ENCODE measurements at regions not wholly inside any gene's neighbourhood (a gene's known extent, or its start where the extent isn't known, plus 50 kb on each side); places are given as distances from the start of the nearest gene placed in this dataset.

DNA sequence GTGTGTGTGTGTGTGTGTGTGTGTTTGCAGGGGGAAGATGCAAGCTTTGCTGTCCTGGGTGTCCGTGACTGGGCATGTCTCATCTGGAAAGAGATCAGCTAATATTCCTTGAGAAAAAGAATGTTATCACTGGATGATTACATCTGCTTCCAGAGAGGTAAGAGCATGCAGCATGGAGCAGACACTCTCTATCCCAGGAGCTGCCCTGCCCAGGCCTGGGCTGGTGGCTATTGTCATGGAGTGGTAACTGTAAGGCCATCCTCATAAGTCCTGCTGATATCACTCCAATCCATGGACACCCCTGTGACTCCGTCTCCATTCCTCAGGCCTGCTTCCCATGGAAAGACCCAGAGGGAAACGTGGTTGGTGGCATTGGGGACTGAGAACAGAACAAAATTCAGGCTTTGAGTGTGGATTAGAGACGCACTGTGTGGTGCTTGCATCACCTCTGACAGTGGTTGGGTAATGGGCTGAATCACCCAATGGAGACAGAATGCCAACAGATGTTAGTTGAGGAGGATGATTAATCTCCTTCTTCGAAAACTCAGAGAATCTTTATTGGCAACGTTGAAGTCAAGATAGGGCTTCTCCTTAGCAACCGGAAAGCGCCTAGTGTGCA, 52.0 kb upstream of the KCNIP1 start:
- peak; percentile 77 for DNase-seq (ENCODE audit: low read depth)

DNA sequence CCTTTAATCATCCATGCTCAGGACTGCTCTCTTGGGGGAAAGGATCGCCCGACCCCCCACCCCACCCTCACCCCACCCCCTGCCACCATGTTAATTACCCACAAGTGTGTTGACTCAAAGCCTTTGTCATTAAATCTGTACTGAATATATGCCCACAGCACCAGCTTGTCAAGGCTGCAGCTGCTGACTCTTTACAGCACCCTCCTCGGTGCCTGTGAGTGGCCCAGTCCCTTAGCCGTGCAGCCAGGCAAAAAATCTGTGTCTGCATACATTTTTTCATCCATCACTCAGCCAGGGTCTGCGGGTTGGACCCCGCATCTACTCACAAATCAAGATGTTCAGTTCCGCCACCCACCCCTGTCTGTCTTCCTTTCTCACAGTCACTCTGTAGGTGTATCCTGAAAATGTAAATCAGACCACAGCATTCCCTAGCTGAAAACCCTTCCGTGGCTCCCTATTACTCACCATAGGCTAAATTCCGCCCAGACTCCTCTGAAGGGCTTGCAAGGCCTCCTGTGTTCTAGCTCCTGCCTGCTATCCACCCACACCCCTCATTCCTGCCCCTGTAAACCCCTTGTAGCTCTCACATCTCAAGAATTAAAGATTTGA, 53.7 kb upstream of the KCNIP1 start:
- no peak for DNase-seq (ENCODE audit: low read depth)

DNA sequence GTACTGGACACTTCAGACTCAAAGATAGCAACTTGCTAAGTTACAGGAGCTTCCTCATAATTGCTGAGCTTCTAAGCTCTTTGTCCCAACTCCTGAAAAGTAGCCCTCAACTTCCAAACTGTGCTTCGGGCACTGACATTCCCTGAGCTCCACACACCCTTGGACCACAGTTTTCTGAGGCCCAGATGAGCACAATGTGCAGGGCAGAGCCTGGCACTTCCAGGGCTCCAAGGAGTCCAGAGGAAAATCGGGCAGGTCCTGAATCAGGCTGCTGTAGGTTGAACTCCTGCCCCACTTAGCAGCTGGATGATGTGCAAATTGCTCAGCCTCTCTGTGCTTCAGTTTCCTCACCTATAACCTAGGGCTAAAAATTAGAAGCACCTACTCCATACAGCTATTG, 54.6 kb upstream of the KCNIP1 start:
- DNase-seq (ENCODE audit: low read depth): no peak

DNA sequence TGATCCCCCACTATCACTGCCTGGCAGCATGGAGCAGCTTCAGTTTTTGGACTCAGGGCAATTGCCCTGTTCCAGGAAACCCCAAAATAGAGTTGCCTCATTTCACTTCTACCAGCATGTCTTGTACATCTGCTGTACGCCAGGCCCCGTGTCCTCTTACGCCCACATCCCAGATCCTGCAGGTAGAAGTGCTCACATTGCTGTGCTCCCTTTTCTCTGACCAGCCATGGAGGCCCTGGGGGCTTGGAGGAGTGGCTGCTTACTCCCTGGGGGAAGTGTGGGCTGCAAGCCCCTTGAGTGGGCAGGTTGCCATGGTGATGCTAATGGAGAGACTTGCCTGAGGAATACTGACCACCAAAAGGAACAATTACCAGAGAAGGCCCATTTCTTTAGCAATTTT, 55.6 kb upstream of the KCNIP1 start:
- no peak for DNase-seq (ENCODE audit: low read depth)

DNA sequence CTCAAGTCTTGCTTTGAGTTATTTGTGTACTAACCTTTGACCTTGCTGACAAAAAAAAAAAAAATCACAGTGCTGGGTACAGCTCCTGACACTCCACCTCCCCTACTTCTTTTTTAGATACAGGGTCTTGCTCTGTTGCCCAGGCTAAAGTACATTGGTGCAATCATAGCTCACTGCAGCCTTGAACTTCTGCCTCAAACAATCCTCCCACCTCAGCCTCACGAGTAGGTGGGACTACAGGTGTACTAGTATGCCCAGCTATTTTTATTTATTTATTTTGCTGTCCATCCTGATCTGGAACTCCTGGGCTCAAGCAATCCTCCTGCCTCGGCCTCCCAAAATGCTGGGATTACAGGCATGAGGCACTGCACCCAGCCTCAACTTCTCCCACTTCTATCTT, 57.2 kb upstream of the KCNMB1 start:
- DNase-seq (ENCODE audit: low read depth): no peak

DNA sequence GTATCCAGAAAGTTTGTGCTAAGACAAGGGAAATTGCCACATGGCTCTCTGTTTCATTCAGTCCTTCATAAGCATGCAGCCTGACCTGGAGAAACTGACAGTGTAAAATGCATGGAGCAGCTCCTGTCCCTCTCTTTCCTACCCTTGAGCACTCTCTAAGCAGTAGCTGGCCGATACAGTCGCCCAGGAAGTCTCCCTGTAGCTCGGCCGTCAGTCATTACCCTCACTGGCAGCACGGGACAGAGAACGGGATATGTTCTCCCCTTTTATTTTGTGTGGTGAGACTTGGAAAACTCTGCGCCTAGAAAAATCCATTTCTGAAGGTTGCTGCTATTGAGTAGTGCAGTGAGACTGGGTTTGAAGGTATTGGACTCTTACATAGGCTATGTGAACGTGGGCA, 56.8 kb upstream of the KCNMB1 start:
- no peak for DNase-seq (ENCODE audit: low read depth)

DNA sequence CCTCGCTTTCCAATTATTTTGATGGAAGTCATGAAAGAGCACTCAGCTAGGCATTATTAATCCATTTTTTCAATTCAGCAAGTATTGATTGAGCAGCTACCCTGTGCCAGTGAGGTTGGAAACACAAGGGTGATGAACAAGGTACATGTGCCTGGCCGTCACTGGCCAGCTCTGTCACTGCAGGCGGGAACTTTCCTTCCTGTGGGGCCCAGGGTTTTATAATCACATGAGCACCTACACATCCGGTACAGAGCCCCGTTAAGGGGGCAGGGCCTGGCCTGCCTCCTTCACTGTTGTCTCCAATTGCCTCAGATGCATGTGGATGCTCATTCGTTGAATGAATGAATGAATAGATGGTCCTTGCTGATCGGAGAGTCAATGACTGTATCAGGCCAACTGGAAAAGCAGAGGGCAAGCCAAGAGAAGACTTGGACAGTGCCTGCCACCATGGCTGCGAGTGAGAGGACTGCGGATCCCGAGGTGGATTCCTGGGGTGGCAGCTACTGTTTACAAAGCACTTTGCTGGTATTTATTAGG, 55.9 kb upstream of the KCNMB1 start:
- no peak for DNase-seq (ENCODE audit: low read depth)

DNA sequence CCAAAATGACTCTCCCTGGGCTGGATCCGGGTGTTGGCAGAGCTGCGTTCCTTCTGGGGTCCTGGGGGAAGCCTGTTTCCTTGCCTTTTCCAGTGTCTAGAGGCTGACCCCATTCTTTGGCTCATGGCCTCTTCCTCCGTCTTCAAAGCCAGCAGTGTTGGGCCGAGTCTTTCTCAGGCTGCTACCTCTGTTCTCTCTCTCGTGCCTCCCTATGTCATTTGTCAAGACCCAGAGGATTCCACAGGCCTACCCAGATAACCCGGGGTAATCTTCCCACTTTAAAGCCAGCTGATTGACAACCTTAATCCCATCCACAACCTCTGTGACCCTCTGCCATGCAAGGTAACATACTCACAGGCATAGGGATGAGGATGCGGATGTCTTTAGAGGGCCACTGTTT, 55.0 kb upstream of the KCNMB1 start:
- no peak for DNase-seq (ENCODE audit: low read depth)

DNA sequence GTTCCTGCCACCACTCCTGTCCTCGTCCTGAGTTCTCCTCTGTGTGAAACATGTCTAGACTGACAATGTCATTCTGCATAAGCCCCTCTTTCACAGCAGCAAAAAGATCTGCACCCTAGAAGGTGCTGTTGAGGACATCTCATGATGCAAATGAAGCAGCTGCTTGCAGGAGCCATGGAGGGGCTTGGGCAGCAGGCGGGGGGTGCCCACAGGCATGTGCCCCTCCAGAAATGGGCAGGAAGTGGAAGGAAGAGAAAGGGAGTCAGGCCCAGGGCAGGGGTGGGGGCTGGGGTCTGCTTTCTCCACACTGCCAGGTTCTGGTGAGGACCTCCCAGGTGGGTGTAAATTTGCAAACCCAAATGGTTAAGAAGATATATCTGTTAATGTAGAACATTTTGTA, 54.5 kb upstream of the KCNMB1 start:
- no peak for DNase-seq (ENCODE audit: low read depth)

DNA sequence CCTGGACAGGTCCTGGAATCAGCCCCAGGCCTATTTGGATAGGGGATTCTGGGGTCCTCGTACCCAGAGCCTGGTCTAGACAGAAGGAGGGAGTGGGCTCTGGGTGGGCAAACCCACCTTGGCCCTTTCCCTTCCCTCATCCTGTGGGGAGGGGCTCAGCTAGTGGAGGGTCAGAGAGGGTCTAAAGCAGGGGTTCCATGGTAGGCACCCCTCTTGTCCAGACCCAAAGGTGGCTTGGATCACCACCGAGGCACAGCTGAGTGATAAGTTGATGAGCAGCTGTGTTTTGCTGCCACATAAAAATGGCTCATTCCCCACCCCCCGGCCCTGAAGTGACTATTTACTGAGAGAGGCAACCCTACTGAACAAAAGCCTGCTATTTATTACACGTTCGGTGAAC, 53.8 kb upstream of the KCNMB1 start:
- DNase-seq (ENCODE audit: low read depth): no peak

DNA sequence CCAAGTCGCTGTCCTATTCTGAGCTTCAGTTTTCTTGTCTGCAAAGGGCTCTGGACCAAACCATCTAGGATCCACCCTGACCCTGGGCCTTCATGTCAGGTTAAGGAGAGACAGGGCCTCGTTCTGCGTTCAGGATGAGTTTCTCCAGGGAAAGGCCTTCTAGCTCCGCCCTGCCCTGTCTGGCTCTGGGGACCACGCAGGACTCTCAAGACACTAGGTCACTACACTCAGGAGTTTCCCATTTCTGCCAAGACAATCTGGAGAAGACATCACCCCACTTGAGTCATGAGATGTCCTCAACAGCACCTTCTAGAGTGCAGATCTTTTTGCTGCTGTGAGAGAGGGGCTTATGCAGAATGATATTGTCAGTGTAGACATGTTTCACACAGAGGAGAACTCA, 53.2 kb upstream of the KCNMB1 start:
- DNase-seq (ENCODE audit: low read depth): no peak

DNA sequence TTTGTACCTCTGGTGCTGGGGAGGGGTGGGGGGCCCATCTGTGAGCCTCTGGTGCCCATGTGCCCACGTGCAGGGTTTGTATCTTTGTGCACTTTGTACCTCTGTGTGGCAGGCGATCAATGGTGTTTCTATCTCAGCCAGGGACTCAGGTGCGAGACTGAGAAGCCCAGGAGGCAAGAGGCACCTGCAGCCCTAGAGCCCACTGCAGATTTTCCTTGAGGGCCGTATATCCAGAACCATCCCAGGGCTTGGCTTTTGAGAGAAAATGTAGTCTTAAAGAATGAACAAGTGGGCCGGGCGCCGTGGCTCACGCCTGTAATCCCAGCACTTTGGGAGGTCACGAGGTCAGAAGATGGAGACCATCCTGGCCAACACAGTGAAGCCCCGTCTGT, 52.2 kb upstream of the KCNMB1 start:
- DNase-seq (ENCODE audit: low read depth): no peak

DNA sequence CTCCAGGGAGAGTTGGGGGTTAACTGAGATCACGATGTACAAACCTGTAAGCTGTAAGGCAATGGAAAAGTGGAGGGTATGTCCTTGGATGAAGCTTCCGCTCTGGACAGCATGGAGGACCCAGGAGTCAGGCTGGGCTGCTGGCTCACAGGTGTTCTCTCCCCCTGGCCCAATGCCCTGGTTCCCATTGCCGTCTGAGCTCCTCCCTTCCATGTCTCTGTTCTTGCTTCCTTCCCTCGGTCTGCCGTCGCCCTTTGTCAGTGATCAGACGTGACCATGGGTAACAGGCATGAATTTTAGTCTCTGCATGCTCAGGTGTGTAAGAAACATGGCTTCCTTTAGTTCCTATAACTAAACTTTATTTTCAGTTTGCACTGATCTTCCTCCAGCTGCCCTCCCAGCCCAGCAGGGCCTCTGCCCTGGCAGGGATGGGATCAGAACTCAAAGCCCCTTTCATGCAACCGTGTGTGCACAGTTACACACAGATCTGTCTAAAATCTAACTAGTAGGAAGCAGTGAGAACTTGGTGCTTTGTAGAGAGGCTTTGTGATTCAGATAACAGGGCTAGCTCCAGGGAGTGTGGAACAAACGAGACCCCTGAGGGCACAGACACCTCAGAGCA, 51.7 kb upstream of the KCNMB1 start:
- no peak for DNase-seq (ENCODE audit: low read depth)

DNA sequence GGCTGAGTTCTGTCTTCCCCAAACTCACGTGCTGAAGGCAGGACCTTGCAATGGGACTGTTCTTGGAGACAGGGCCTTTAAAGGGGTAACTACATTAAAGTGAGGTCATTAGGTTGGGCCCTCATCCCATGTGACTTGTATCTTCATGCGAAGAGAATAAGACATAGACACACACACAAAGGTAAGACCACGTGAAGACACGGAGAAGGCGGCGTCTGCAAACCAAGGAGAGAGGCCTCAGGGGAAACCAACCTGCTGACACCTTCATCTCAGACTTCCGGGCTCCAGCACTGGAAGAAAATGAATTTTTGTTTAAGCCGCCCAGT, 50.7 kb upstream of the KCNMB1 start:
- no peak for DNase-seq (ENCODE audit: low read depth)

DNA sequence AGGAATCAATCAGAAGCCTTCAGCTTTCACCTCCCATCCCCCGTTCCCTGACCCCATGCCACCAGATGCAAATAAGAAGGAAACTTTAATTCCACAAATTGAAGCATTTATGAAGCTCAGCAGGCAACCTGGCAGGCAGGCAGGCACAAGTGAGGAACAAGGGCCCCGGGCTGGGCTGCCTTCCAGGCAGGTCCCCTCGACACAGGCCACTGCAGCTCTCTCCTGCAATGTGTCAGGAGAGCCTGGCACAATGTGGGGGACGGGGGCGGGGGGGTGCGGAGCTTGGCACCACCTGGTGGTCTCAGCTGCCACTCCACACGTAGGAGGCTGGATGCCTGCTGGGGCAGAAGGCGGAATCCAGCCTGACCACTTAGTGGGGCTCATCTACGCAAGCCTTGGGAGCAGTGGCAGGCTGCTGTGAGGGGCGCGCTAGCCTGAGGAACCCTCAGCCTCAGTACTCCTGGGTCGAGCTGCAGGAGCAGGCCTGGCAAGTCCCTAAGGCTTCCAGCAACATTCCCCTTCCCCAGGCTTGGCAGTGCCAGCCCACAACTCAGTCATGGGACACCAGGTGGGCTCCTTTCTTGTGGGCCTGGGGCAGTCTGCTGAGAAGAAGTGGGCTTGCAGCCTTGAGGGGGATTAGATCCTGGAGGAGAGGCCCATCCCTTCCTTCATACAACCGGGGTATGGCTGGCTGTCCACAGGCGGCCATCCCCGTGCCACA, 50.2 kb upstream of the KCNMB1 start:
- DNase-seq (ENCODE audit: low read depth): no peak
